22Rv1 (cell line): ENCODE measurements at regions not wholly inside any gene's neighbourhood (a gene's known extent, or its start where the extent isn't known, plus 50 kb on each side); places are given as distances from the start of the nearest gene placed in this dataset.

ENCODE experiments used
- CTCF ChIP-seq: fragments of 450-650 bp; IDR thresholded peaks from 2 replicates; pipeline ENCODE4 v1.5.1; 2017; ENCODE audit warnings: mild to moderate bottlenecking
- ZFX ChIP-seq: fragments of 450-650 bp; IDR thresholded peaks from 2 replicates; pipeline ENCODE4 v1.6.1; 2017; ENCODE audit warnings: antibody characterized with exemption, borderline replicate concordance

- TF ChIP-seq CTCF: no peak
- no peak for TF ChIP-seq ZFX
Observed at GRCh38 chr18:78652001-78652545, 327.5 kb upstream of the SALL3 start.
